ENCODE measurements at regions not wholly inside any gene's neighbourhood (a gene's known extent, or its start where the extent isn't known, plus 50 kb on each side); places are given as distances from the start of the nearest gene placed in this dataset.
A peak's percentile ranks its signal among the peaks of the same experiment; 100 is the strongest.
"Not testable (repeated sequence)": the region's sequence is repeated elsewhere in the genome, so short reads cannot be mapped to it uniquely, and the experiment has no call there.

DNA sequence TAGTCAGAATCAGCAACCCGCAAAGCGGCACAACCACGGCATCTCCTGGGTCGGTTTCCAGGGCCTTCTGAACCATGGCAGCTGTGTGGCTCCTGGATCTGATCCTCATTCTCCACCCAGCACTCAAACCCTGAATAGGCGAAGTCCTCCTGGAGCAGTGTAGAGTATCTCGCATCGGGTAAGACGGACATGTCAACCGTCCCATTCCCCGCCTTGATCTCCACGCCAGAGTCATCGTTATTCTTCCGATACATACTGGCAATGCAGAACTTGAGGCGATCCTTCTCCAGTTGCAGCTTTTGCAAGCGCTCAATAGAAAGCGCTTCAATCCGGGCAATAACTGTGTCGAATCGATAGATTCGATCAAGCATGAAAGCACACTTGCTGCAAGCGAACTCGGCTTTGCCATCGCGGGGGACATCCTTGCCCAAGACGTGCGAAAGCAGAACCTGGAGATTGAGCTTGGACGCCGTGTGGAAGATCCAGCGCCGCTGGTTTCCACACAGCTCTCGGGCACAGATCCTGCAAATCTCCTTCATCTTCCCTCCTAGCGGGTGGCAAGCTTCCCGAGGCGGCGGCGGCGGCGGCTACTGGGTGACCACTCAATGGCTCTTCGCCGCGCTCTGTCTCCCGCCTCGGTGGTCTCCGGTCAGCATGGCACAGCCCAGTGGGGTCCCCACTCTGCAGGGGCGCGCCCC lies 142.9 kb downstream of the NBPF8 start:
- H2AFZ ChIP-seq (ENCODE audit: control insufficient read depth, low read length); H3K9me1 ChIP-seq (ENCODE audit: control insufficient read depth, extremely low read depth, insufficient read depth, low read length); DNase-seq (ENCODE audit: low read depth, low spot score); H3K27ac ChIP-seq (ENCODE audit: control insufficient read depth, insufficient read depth, low read length); H3K36me3 ChIP-seq (ENCODE audit: control insufficient read depth in 2 of 2, extremely low read depth in 1 of 2, insufficient read depth in 2 of 2, low read length in 2 of 2); H3K9me3 ChIP-seq (ENCODE audit: control insufficient read depth, low read depth, low read length); FAIRE-seq; H4K20me1 ChIP-seq (ENCODE audit: control insufficient read depth, extremely low read depth, insufficient read depth, low read length); H3K27me3 ChIP-seq (ENCODE audit: control insufficient read depth, extremely low read depth, insufficient read depth, low read length); H3K4me1 ChIP-seq (ENCODE audit: control insufficient read depth, extremely low read depth, insufficient read depth, low read length); dilution Hi-C loops (cut with MboI; ENCODE audit: extremely low pct_ligation_motif_present, low sequenced_read_pairs); H3K9ac ChIP-seq (ENCODE audit: control insufficient read depth, extremely low read depth, insufficient read depth, low read length): not testable (repeated sequence)
- Histone ChIP-seq H3K4me2 (ENCODE audit: control insufficient read depth, extremely low read depth, insufficient read depth, low read depth, low read length) (peak overlapping the region; percentile 3), H3K4me3 (ENCODE audit: control insufficient read depth in 2 of 3, extremely low read depth in 1 of 3, insufficient read depth in 2 of 3, low read depth in 1 of 3, low read length in 3 of 3) (peak overlapping the region in 2 of 3 experiments; percentile 36 to 43), H3K79me2 (ENCODE audit: control insufficient read depth, insufficient read depth, low read length) (peaks cover 14% of the 10 kb centered on the region)

DNA sequence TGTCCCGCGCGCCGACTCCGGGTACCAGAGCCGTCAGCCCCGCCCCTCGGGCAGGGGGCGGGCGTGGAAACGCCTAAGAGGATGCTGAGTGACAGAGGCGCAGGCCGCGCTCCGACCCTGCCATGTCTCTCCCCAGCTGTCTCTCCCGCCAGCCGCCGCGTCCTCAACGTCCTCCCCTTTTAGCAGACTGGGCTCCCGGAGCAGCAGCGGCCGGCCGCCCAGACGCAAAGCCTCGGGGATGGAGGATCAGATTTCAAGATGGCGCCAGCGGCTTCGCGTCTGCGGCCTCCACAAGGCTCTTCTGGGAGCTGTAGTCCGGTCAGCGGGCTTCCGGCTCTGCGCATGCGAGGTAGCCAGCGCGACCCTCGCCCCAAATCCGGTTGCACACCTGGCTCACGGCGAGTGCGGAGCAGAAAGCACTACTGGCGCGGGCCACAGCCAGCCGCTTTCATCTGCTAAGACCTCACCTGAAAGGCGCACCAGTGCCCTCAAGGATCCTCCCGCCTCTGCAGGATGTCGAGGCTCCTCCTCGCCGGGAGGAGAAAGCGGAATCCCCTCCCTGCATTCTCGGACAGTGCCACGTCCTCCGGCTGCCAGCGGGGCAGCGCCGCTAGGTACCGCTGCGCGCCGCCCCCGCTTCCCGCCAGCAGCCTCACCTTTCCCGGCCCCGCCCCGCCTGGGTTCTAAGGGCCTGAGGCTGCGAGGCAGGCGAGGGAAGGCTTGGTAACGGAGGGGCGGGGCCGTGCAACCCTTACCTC lies 143.6 kb downstream of the NBPF8 start:
- H3K9me1 ChIP-seq (ENCODE audit: control insufficient read depth, extremely low read depth, insufficient read depth, low read length); dilution Hi-C loops (cut with MboI; ENCODE audit: extremely low pct_ligation_motif_present, low sequenced_read_pairs); H4K20me1 ChIP-seq (ENCODE audit: control insufficient read depth, extremely low read depth, insufficient read depth, low read length); H3K27me3 ChIP-seq (ENCODE audit: control insufficient read depth, extremely low read depth, insufficient read depth, low read length); H3K27ac ChIP-seq (ENCODE audit: control insufficient read depth, insufficient read depth, low read length); H3K4me1 ChIP-seq (ENCODE audit: control insufficient read depth, extremely low read depth, insufficient read depth, low read length); H3K4me2 ChIP-seq (ENCODE audit: control insufficient read depth, extremely low read depth, insufficient read depth, low read depth, low read length); FAIRE-seq; H3K9me3 ChIP-seq (ENCODE audit: control insufficient read depth, low read depth, low read length); H3K36me3 ChIP-seq (ENCODE audit: control insufficient read depth in 2 of 2, extremely low read depth in 1 of 2, insufficient read depth in 2 of 2, low read length in 2 of 2): not testable (repeated sequence)
- Histone ChIP-seq H3K79me2 (ENCODE audit: control insufficient read depth, insufficient read depth, low read length) (peaks cover 14% of the 10 kb centered on the region), H3K9ac (ENCODE audit: control insufficient read depth, extremely low read depth, insufficient read depth, low read length) (peak overlapping the region; percentile 47), H2AFZ (ENCODE audit: control insufficient read depth, low read length) (peak overlapping the region; percentile 43), H3K4me3 (ENCODE audit: control insufficient read depth in 2 of 3, extremely low read depth in 1 of 3, insufficient read depth in 2 of 3, low read depth in 1 of 3, low read length in 3 of 3) (peak overlapping the region in 1 of 3 experiments; percentile 43)
- peak; percentile 28 for DNase-seq (ENCODE audit: low read depth, low spot score)

DNA sequence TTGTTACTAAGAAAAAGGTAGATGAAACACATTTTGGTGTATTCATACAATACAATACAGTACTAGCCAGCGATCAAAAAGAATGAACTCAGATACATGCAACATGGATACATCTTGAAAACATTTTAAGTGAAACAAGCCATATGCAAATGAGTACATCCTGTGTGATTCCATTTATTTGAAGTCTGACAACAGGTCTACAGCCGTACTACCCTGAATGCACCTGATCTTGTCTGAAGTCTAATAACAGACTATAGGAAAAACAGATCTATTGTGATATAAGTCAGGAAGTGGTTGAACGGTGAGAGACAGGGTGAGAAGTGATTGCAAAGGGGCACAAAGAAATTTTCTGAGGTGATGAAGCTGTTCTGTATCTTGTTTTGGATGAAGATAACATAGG lies 146.9 kb downstream of the NBPF8 start:
- H3K27me3 ChIP-seq (ENCODE audit: control insufficient read depth, extremely low read depth, insufficient read depth, low read length); dilution Hi-C loops (cut with MboI; ENCODE audit: extremely low pct_ligation_motif_present, low sequenced_read_pairs); H3K9me1 ChIP-seq (ENCODE audit: control insufficient read depth, extremely low read depth, insufficient read depth, low read length); H3K27ac ChIP-seq (ENCODE audit: control insufficient read depth, insufficient read depth, low read length); H3K79me2 ChIP-seq (ENCODE audit: control insufficient read depth, insufficient read depth, low read length); H3K4me1 ChIP-seq (ENCODE audit: control insufficient read depth, extremely low read depth, insufficient read depth, low read length); H3K4me2 ChIP-seq (ENCODE audit: control insufficient read depth, extremely low read depth, insufficient read depth, low read depth, low read length); DNase-seq (ENCODE audit: low read depth, low spot score); H4K20me1 ChIP-seq (ENCODE audit: control insufficient read depth, extremely low read depth, insufficient read depth, low read length); H3K9me3 ChIP-seq (ENCODE audit: control insufficient read depth, low read depth, low read length); H2AFZ ChIP-seq (ENCODE audit: control insufficient read depth, low read length); H3K4me3 ChIP-seq (ENCODE audit: control insufficient read depth in 2 of 3, extremely low read depth in 1 of 3, insufficient read depth in 2 of 3, low read depth in 1 of 3, low read length in 3 of 3); H3K9ac ChIP-seq (ENCODE audit: control insufficient read depth, extremely low read depth, insufficient read depth, low read length); H3K36me3 ChIP-seq (ENCODE audit: control insufficient read depth in 2 of 2, extremely low read depth in 1 of 2, insufficient read depth in 2 of 2, low read length in 2 of 2); FAIRE-seq: not testable (repeated sequence)

DNA sequence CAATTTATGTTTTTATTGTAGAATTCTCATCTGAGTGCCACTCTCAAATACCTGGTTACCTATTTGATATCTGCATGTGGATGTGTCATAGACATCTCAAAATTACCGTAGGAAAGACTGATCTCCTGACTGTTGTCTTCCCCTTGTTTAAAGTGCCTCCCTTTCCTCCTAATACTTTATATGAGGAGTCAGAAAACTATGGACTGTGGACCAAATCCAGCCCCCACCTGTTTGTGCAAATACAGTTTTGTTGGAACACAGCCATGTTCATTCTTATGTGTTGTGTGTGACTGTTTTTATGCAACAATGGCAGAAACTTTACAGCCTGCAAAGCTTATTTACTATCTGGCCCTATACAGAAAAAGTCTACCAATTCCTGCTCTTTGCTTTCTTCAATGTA lies 150.6 kb downstream of the NBPF8 start:
- H3K9me3 ChIP-seq (ENCODE audit: control insufficient read depth, low read depth, low read length); dilution Hi-C loops (cut with MboI; ENCODE audit: extremely low pct_ligation_motif_present, low sequenced_read_pairs); H3K4me2 ChIP-seq (ENCODE audit: control insufficient read depth, extremely low read depth, insufficient read depth, low read depth, low read length); H3K9ac ChIP-seq (ENCODE audit: control insufficient read depth, extremely low read depth, insufficient read depth, low read length); H3K27me3 ChIP-seq (ENCODE audit: control insufficient read depth, extremely low read depth, insufficient read depth, low read length); H3K4me3 ChIP-seq (ENCODE audit: control insufficient read depth in 2 of 3, extremely low read depth in 1 of 3, insufficient read depth in 2 of 3, low read depth in 1 of 3, low read length in 3 of 3); H3K79me2 ChIP-seq (ENCODE audit: control insufficient read depth, insufficient read depth, low read length); DNase-seq (ENCODE audit: low read depth, low spot score); H4K20me1 ChIP-seq (ENCODE audit: control insufficient read depth, extremely low read depth, insufficient read depth, low read length); H3K36me3 ChIP-seq (ENCODE audit: control insufficient read depth in 2 of 2, extremely low read depth in 1 of 2, insufficient read depth in 2 of 2, low read length in 2 of 2); H2AFZ ChIP-seq (ENCODE audit: control insufficient read depth, low read length); H3K27ac ChIP-seq (ENCODE audit: control insufficient read depth, insufficient read depth, low read length); H3K4me1 ChIP-seq (ENCODE audit: control insufficient read depth, extremely low read depth, insufficient read depth, low read length); FAIRE-seq; H3K9me1 ChIP-seq (ENCODE audit: control insufficient read depth, extremely low read depth, insufficient read depth, low read length): not testable (repeated sequence)

DNA sequence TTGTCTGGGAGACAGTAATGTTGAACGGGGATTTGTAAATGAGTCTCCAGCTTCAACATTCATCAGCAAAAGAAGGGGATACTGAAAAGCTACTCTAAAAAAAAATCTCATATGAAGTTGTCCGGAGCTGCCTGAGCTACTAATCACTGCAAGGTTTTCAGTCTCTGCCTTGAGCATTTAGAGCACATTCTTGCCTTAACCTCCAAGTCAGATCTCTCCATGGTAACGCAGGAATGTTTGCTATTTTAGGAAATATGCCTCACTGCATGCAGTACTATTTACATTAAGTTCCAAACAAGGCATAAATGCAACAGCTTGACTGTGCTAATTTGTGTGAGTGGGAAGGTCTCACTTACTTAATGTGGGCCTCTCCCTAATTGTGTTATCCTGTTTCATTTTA lies 152.8 kb downstream of the NBPF8 start:
- DNase-seq (ENCODE audit: low read depth, low spot score); dilution Hi-C loops (cut with MboI; ENCODE audit: extremely low pct_ligation_motif_present, low sequenced_read_pairs); H2AFZ ChIP-seq (ENCODE audit: control insufficient read depth, low read length); H3K4me1 ChIP-seq (ENCODE audit: control insufficient read depth, extremely low read depth, insufficient read depth, low read length); H3K9ac ChIP-seq (ENCODE audit: control insufficient read depth, extremely low read depth, insufficient read depth, low read length); H3K9me1 ChIP-seq (ENCODE audit: control insufficient read depth, extremely low read depth, insufficient read depth, low read length); H3K79me2 ChIP-seq (ENCODE audit: control insufficient read depth, insufficient read depth, low read length); H3K4me2 ChIP-seq (ENCODE audit: control insufficient read depth, extremely low read depth, insufficient read depth, low read depth, low read length); H3K36me3 ChIP-seq (ENCODE audit: control insufficient read depth in 2 of 2, extremely low read depth in 1 of 2, insufficient read depth in 2 of 2, low read length in 2 of 2); FAIRE-seq; H3K4me3 ChIP-seq (ENCODE audit: control insufficient read depth in 2 of 3, extremely low read depth in 1 of 3, insufficient read depth in 2 of 3, low read depth in 1 of 3, low read length in 3 of 3); H3K27ac ChIP-seq (ENCODE audit: control insufficient read depth, insufficient read depth, low read length); H3K9me3 ChIP-seq (ENCODE audit: control insufficient read depth, low read depth, low read length); H3K27me3 ChIP-seq (ENCODE audit: control insufficient read depth, extremely low read depth, insufficient read depth, low read length); H4K20me1 ChIP-seq (ENCODE audit: control insufficient read depth, extremely low read depth, insufficient read depth, low read length): not testable (repeated sequence)
